GM23248 (cell line): ENCODE measurements at regions not wholly inside any gene's neighbourhood (a gene's known extent, or its start where the extent isn't known, plus 50 kb on each side); places are given as distances from the start of the nearest gene placed in this dataset.
A peak's percentile ranks its signal among the peaks of the same experiment; 100 is the strongest.

Source experiments
- DNase-seq: peaks from one replicate; pipeline ENCODE4 v3.0.0-alpha.2; 2015
- H2AFZ ChIP-seq: fragments of 200-600 bp; sonication (generic); 2 replicates; pipeline ENCODE4 v1.6.1; 2016; ENCODE audit warnings: antibody characterized with exemption
- H3F3A ChIP-seq: fragments of 200-600 bp; sonication (generic); 2 replicates; pipeline ENCODE4 v1.6.1; 2016; ENCODE audit warnings: mild to moderate bottlenecking, antibody characterized with exemption, mixed run types; ENCODE audit not compliant: insufficient read depth
- H3K27ac ChIP-seq: fragments of 200-600 bp; sonication (generic); 2 replicates; pipeline ENCODE4 v1.5.1; 2016; ENCODE audit warnings: mild to moderate bottlenecking
- H3K27me3 ChIP-seq: fragments of 200-600 bp; sonication (generic); replicated peaks from 2 replicates; pipeline ENCODE4 v1.6.1; 2016; ENCODE audit warnings: mild to moderate bottlenecking; ENCODE audit not compliant: insufficient read depth
- H3K36me3 ChIP-seq: fragments of 200-600 bp; sonication (generic); 2 replicates; pipeline ENCODE4 v1.6.1; 2016; ENCODE audit warnings: low read depth, mild to moderate bottlenecking
- H3K4me1 ChIP-seq: fragments of 200-600 bp; sonication (generic); 2 replicates; pipeline ENCODE4 v1.6.1; 2016; ENCODE audit warnings: mild to moderate bottlenecking; ENCODE audit not compliant: insufficient read depth
- H3K4me2 ChIP-seq: fragments of 200-600 bp; sonication (generic); one replicate; pipeline ENCODE4 v1.6.1; 2016; ENCODE audit warnings: mild to moderate bottlenecking; ENCODE audit not compliant: unreplicated experiment
- H3K4me3 ChIP-seq: fragments of 200-600 bp; sonication (generic); 2 replicates; pipeline ENCODE4 v1.5.1; 2016; ENCODE audit warnings: mild to moderate bottlenecking
- H3K79me2 ChIP-seq: fragments of 200-600 bp; sonication (generic); 2 replicates; pipeline ENCODE4 v1.6.1; 2016; ENCODE audit warnings: mild to moderate bottlenecking; ENCODE audit not compliant: insufficient read depth
- H3K9ac ChIP-seq: fragments of 200-600 bp; sonication (generic); 2 replicates; pipeline ENCODE4 v1.6.1; 2016; ENCODE audit warnings: mild to moderate bottlenecking
- H3K9me2 ChIP-seq: fragments of 200-600 bp; sonication (generic); 2 replicates; pipeline ENCODE4 v1.6.1; 2016; ENCODE audit warnings: mixed run types, mild to moderate bottlenecking, moderate library complexity; ENCODE audit not compliant: insufficient read depth
- H3K9me3 ChIP-seq: fragments of 200-600 bp; sonication (generic); one replicate; pipeline ENCODE4 v1.6.1; 2017; ENCODE audit warnings: low read depth
- H4K20me1 ChIP-seq: fragments of 200-600 bp; sonication (generic); 2 replicates; pipeline ENCODE4 v1.6.0; 2016; ENCODE audit not compliant: insufficient read depth
- EZH2 ChIP-seq: fragments of 200-600 bp; sonication (generic); IDR thresholded peaks from 2 replicates; pipeline ENCODE4 v1.6.1; 2018; ENCODE audit warnings: antibody characterized with exemption, mild to moderate bottlenecking; ENCODE audit not compliant: insufficient read depth, poor library complexity, severe bottlenecking
- EZH2phosphoT487 ChIP-seq: fragments of 200-600 bp; sonication (generic); IDR thresholded peaks from 2 replicates; pipeline ENCODE4 v1.6.1; 2018; ENCODE audit warnings: antibody characterized with exemption, moderate library complexity, mild to moderate bottlenecking, low read depth; ENCODE audit not compliant: insufficient read depth
- WGBS, 2 experiments: methylation state at CpG; one replicate each; pipeline ENCODE4 v1.1.6; 2015 to 2017; ENCODE audit warnings: low lambda C conversion rate in 2 of 2, low coverage in 1 of 2; ENCODE audit errors: missing lambda C conversion rate in 2 of 2; 5-methylcytosine and 5-hydroxymethylcytosine counted together
- in situ Hi-C: fragments of 300-500 bp; cut with MboI; formaldehyde crosslinking; loops from 2 replicates; pipeline ENCODE4 v1.15.0; 2020

DNA sequence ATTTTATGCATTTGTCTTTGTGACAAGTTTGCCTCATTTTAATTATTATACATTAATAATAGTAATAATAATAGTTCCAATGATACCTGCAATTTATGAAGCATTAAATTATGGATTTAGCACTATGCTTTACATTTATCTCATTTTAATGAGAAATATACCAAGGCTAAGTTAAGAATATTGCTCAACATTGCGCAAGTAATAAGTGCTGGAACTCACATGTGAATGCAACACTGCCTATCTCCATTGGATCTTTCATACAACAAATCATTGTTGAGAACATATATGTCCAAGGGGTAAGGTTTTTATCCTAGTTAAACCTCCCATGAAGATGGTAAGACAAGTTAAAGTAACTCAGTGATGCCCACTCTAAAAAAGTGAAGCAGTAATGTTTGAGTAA is 703.7 kb upstream of the SOX9 start:
- in situ Hi-C loops = no loop called here
- H3K9me2 ChIP-seq = no peaks in the 10 kb centered on the region; the same call in 1 of the 2 replicates
- no peaks in the 10 kb centered on the region for H3K27me3 ChIP-seq
- H3K4me3 ChIP-seq = no peak overlapping the region
- no peak overlapping the region for H2AFZ ChIP-seq
- H3F3A ChIP-seq = peaks cover 21% of the 10 kb centered on the region
- peaks cover 18% of the 10 kb centered on the region for H3K4me1 ChIP-seq
- no peak overlapping the region for H3K9ac ChIP-seq
- H3K9me3 ChIP-seq = no peaks in the 10 kb centered on the region
- WGBS, 2 experiments = 95 to 98% methylated on average over 1 of the region's 1 CpG
- no peaks in the 10 kb centered on the region for H3K79me2 ChIP-seq
- no peaks in the 10 kb centered on the region for H4K20me1 ChIP-seq
- no peaks in the 10 kb centered on the region for H3K36me3 ChIP-seq
- DNase-seq = no peak
- H3K27ac ChIP-seq = no peak overlapping the region
- no peak overlapping the region for H3K4me2 ChIP-seq
- TF ChIP-seq EZH2 (no peak), EZH2phosphoT487 (no peak)

DNA sequence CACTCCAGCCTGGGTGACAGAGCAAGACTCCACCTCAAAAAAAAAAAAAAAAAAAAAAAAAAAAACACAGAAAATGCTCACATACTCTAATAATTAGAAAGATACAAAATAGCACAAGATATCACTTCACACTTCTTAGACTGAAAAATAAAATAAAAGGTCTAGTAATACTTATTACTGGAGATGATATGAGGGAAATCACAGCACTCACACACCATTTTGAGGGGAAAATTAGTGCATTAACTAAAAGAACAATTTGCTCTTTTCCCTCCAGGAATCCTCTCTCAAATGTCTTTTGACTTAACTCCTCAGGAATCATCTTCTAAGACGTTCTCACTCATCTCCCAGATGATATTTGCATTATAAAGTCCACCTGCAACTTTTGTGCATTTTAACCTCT is 697.9 kb upstream of the SOX9 start:
- Histone ChIP-seq H3K36me3 (no peaks in the 10 kb centered on the region), H3K4me1 (no peaks in the 10 kb centered on the region), H3K79me2 (no peaks in the 10 kb centered on the region), H3K9me2 (no peaks in the 10 kb centered on the region), H2AFZ (no peak overlapping the region), H3K4me2 (no peak overlapping the region), H3K9me3 (no peaks in the 10 kb centered on the region), H4K20me1 (no peaks in the 10 kb centered on the region), H3K9ac (no peak overlapping the region), H3K27me3 (no peaks in the 10 kb centered on the region), H3K27ac (no peak overlapping the region), H3F3A (no peaks in the 10 kb centered on the region), H3K4me3 (no peak overlapping the region)
- DNase-seq = no peak
- TF ChIP-seq EZH2phosphoT487 (no peak), EZH2 (no peak)
- WGBS, 2 experiments = 91 to 96% methylated on average over 1 of the region's 1 CpG
- in situ Hi-C loops = no loop called here

DNA sequence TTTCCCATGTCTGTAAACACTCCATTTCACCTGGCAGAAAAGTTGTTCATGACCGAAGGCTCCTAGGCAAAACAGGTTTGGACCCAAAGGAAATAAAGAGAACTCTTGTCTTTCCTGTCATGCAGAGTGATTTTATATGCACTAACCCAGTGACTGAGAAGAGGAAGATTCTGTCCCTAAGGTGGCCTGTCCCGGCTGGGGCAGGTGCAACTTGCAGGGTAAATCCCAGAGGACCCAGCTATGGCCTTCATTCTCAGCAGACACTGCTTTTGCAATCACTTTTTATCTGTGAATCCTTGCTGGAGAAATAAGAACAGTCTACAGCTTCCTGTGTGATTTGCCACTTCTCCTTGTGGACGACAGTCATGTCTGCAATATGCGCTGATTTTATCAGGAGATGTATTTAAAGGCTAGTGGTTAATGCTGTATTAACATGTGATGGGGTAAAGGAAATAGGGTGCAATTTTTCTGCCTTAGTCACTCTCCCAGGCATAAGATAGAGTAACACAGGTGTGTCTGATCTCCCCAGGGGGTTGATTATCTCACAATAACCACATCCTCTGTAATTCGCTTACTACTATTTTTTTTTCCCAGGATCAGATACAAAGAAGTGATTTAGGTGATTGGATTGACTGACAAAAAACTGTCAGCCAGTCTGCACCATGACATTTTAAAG is 696.8 kb upstream of the SOX9 start:
- no peaks in the 10 kb centered on the region for H3K79me2 ChIP-seq
- H3K4me3 ChIP-seq = no peak overlapping the region
- no peak overlapping the region for H3K9ac ChIP-seq
- in situ Hi-C loops = no loop called here
- H3K9me3 ChIP-seq = no peaks in the 10 kb centered on the region
- no peaks in the 10 kb centered on the region for H3K4me1 ChIP-seq
- H4K20me1 ChIP-seq = no peaks in the 10 kb centered on the region
- TF ChIP-seq EZH2phosphoT487 = no peak
- no peak for TF ChIP-seq EZH2
- H3K9me2 ChIP-seq = no peaks in the 10 kb centered on the region
- no peaks in the 10 kb centered on the region for H3F3A ChIP-seq
- no peaks in the 10 kb centered on the region for H3K27me3 ChIP-seq
- H3K27ac ChIP-seq = no peak overlapping the region
- 76 to 82% methylated on average over 5 of the region's 5 CpGs for WGBS, 2 experiments
- no peak overlapping the region for H3K4me2 ChIP-seq
- no peak overlapping the region for H2AFZ ChIP-seq
- peak; percentile 18 for DNase-seq
- no peaks in the 10 kb centered on the region for H3K36me3 ChIP-seq

DNA sequence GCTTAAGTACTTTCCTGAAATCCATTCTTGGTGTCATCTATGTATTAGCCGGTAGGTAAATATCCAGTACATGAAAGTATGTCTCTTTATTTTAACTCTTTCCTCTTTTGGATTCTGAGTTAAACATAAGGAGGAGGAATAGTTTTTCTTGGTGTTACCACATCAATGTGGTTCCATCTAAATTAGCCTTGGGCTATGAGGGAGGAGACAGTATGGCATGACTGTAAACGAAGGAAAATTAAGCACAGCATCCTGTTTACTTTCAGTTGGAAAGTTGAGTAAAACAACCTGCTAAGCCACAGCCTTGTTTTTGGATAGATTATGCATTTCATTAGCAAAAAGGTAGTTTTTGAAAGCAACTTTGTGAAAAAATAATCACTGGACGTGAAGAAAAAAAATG is 693.0 kb upstream of the SOX9 start:
- Histone ChIP-seq H4K20me1 (no peaks in the 10 kb centered on the region), H3K9ac (no peak overlapping the region), H3K27ac (no peak overlapping the region), H3K9me3 (no peaks in the 10 kb centered on the region), H2AFZ (no peak overlapping the region), H3K4me2 (no peak overlapping the region), H3K4me3 (no peak overlapping the region), H3K36me3 (no peaks in the 10 kb centered on the region), H3F3A (peaks cover 18% of the 10 kb centered on the region; the same call in 1 of the 2 replicates), H3K4me1 (peaks cover 21% of the 10 kb centered on the region), H3K9me2 (no peaks in the 10 kb centered on the region), H3K27me3 (no peaks in the 10 kb centered on the region), H3K79me2 (no peaks in the 10 kb centered on the region)
- in situ Hi-C loops = no loop called here
- DNase-seq = no peak
- 89 to 96% methylated on average over 3 of the region's 3 CpGs for WGBS, 2 experiments
- TF ChIP-seq EZH2phosphoT487 = no peak
- no peak for TF ChIP-seq EZH2

DNA sequence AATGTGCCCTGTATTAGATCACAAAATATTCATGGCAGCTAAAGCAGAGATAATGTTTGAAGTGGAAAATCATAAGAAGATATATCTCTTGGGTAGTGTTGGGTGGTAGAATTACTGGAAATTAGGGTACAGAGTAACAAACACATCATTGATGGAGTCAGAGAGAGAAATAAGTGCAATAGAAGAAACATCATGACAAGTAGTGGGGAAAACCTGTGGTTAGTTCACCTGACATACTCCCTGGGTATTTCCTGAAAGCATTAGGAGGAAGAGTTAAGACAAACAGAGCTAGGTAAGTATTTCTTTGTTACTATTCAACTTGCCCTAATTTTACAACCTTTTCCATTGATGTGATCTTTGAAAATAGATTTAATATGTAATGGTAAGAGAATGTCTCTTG is 691.9 kb upstream of the SOX9 start:
- no peak overlapping the region for H3K4me2 ChIP-seq
- H3F3A ChIP-seq = peaks cover 18% of the 10 kb centered on the region; the same call in 1 of the 2 replicates
- no peaks in the 10 kb centered on the region for H4K20me1 ChIP-seq
- H3K4me1 ChIP-seq = peaks cover 23% of the 10 kb centered on the region
- no peaks in the 10 kb centered on the region for H3K27me3 ChIP-seq
- no peak overlapping the region for H3K9ac ChIP-seq
- no peak overlapping the region for H3K4me3 ChIP-seq
- in situ Hi-C loops = no loop called here
- DNase-seq = no peak
- TF ChIP-seq EZH2phosphoT487 (no peak), EZH2 (no peak)
- H3K36me3 ChIP-seq = no peaks in the 10 kb centered on the region
- no peaks in the 10 kb centered on the region for H3K79me2 ChIP-seq
- H3K9me3 ChIP-seq = no peaks in the 10 kb centered on the region
- no peak overlapping the region for H2AFZ ChIP-seq
- no peaks in the 10 kb centered on the region for H3K9me2 ChIP-seq
- no peak overlapping the region for H3K27ac ChIP-seq
